Small intestine (tissue), 7 donors: ENCODE measurements at regions not wholly inside any gene's neighbourhood (a gene's known extent, or its start where the extent isn't known, plus 50 kb on each side); places are given as distances from the start of the nearest gene placed in this dataset.

Source experiments
- DNase-seq, 2 donors: peaks; one replicate each; pipeline versions ENCODE4 v3.0.0 to v3.0.0-alpha.2; 2013
- FAIRE-seq: peaks from 2 replicates; lab custom pipeline; 2012; peaks lifted over from hg19 to GRCh38; lab: Jason Lieb, UNC
- H3K27ac ChIP-seq, 3 donors: one replicate each; pipeline ENCODE4 v1.5.1; 2013; ENCODE audit warnings: low read length in 2 of 3, mild to moderate bottlenecking in 2 of 3, control low read depth in 1 of 3, inconsistent platforms in 1 of 3, low read depth in 1 of 3, moderate library complexity in 1 of 3
- H3K27me3 ChIP-seq, 3 donors: one replicate each; pipeline ENCODE4 v1.6.1; 2013; ENCODE audit warnings: low read length in 3 of 3, inconsistent platforms in 1 of 3; ENCODE audit not compliant: control insufficient read depth in 3 of 3, insufficient read depth in 3 of 3
- H3K36me3 ChIP-seq, 3 donors: one replicate each; pipeline ENCODE4 v1.6.1; 2013; ENCODE audit warnings: low read length in 3 of 3, inconsistent platforms in 1 of 3, low read depth in 1 of 3, mild to moderate bottlenecking in 1 of 3, moderate library complexity in 1 of 3; ENCODE audit not compliant: control insufficient read depth in 3 of 3, insufficient read depth in 2 of 3
- H3K4me1 ChIP-seq, 3 donors: one replicate each; pipeline ENCODE4 v1.6.1; 2013; ENCODE audit warnings: low read length in 2 of 3, inconsistent platforms in 1 of 3, low read depth in 1 of 3, mild to moderate bottlenecking in 1 of 3, moderate library complexity in 1 of 3; ENCODE audit not compliant: control insufficient read depth in 3 of 3, insufficient read depth in 2 of 3
- H3K4me3 ChIP-seq, 3 donors: one replicate each; pipeline ENCODE4 v1.5.1; 2013; ENCODE audit warnings: low read length in 3 of 3, control low read depth in 1 of 3, inconsistent platforms in 1 of 3, low read depth in 1 of 3, mild to moderate bottlenecking in 1 of 3, moderate library complexity in 1 of 3
- H3K9me3 ChIP-seq, 2 donors: one replicate each; pipeline ENCODE4 v1.6.1; 2013; ENCODE audit warnings: low read depth in 1 of 2, low read length in 1 of 2; ENCODE audit not compliant: control insufficient read depth in 2 of 2, insufficient read depth in 1 of 2
- WGBS, 3 donors: extraction: QIAGEN DNeasy Blood & Tissue Kit; methylation state at CpG; one replicate each; pipeline ENCODE4 v1.1.7; 2013; 5-methylcytosine and 5-hydroxymethylcytosine counted together
- donor health status: healthy with polysubstance abuse.
- donor health status: control.
- donor health status: control.
- donor health status: Bipolar disorder and iron deficiency.
- donor health status: healthy.

DNA sequence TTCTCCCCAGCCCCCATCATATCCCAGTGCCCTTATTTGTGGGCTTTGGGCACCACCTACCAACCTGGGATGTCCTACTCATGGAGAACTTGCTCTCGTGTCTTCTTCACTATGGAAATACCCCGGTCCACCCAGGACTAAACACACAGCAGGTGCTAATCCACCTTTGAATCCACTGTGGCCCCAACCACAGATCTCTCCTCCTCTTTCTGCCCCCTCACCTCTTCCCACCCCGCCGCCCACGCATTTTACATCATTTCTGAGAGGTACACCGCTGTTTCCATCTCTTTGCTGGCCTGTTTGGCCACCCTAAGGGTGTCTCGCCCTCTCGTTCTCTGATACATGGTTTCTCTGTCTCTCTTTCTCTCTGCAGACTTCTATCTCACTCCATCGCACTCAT, 82.5 kb upstream of the CTNNBL1 start:
- FAIRE-seq (no peak), DNase-seq (no peak)
- WGBS, 3 donors = 74 to 87% (median 80%) methylated on average over 9 of the region's 9 CpGs
- Histone ChIP-seq H3K9me3 (peaks cover 0 to 2% of the 10 kb centered on the region in 2 donors), H3K4me1 (no peaks in the 10 kb centered on the region), H3K27ac (no peak overlapping the region), H3K27me3 (peaks cover 0 to 2% (median 0%) of the 10 kb centered on the region in 3 donors), H3K4me3 (no peak overlapping the region), H3K36me3 (no peaks in the 10 kb centered on the region)

- FAIRE-seq (no peak), DNase-seq (no peak)
- 49 to 60% (median 56%) methylated on average over 14 of the region's 14 CpGs for WGBS, 3 donors
These were observed 82.6 kb upstream of the BLCAP start for GRCh38 chr20:37610203-37610798.

DNA sequence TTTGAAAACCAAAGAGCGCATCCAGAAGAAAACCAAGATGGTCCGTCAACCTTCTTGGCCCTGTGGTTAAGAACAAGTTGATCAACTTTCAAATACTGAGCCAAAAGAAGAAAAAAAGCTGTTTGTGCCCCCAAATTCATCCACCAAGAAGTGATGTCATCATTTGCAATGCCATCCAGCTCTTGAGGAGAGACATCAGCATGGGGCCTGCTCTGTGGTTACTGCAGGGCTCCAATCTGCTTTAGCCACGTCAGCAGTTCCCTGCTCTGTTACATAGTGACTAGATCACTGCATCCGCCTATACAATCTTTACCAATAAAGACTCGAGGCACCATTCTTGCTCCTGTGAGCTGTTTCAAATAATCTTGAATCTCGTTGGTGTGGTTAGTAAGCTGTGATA, 75.0 kb upstream of the BLCAP start:
- Histone ChIP-seq H3K4me3 (no peak overlapping the region), H3K36me3 (no peaks in the 10 kb centered on the region), H3K27ac (no peak overlapping the region), H3K27me3 (peaks cover 3 to 19% (median 11%) of the 10 kb centered on the region in 3 donors), H3K9me3 (no peaks in the 10 kb centered on the region), H3K4me1 (no peaks in the 10 kb centered on the region)
- 72 to 73% (median 72%) methylated on average over 6 of the region's 6 CpGs for WGBS, 3 donors
- no peak for FAIRE-seq
- DNase-seq = no peak

More at GRCh38 chr20:37610203-37610798, 82.6 kb upstream of the BLCAP start:
- Histone ChIP-seq H3K4me3 (no peak overlapping the region), H3K27me3 (peaks cover 0 to 2% (median 0%) of the 10 kb centered on the region in 3 donors), H3K36me3 (no peaks in the 10 kb centered on the region), H3K4me1 (no peaks in the 10 kb centered on the region), H3K27ac (no peak overlapping the region), H3K9me3 (no peaks in the 10 kb centered on the region)

DNA sequence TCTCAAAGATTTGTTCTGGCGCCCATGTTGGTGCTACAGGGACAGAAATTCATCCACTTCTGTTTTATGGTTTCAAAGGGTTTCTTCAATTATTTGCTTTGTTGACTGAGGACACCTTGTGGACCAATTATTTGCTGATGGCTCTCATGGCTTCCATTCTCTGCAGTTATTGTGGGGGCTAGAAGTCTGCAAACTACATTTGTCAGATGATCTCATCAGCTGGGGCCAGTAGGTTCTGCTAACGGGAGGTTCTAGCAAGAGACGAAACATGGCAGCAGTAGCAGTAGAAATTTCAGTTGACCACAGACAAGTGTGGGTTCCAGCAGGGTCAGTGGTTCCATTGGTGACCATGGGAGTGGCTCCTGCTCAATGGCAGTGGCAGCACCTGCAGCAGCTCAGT, 72.8 kb upstream of the BLCAP start:
- no peak for FAIRE-seq
- DNase-seq = no peak
- Histone ChIP-seq H3K9me3 (no peaks in the 10 kb centered on the region), H3K27me3 (peaks cover 3 to 22% (median 9%) of the 10 kb centered on the region in 3 donors), H3K27ac (no peak overlapping the region), H3K4me3 (no peak overlapping the region), H3K4me1 (no peaks in the 10 kb centered on the region), H3K36me3 (no peaks in the 10 kb centered on the region)
- WGBS, 3 donors = 60 to 75% (median 61%) methylated on average over 3 of the region's 3 CpGs

DNA sequence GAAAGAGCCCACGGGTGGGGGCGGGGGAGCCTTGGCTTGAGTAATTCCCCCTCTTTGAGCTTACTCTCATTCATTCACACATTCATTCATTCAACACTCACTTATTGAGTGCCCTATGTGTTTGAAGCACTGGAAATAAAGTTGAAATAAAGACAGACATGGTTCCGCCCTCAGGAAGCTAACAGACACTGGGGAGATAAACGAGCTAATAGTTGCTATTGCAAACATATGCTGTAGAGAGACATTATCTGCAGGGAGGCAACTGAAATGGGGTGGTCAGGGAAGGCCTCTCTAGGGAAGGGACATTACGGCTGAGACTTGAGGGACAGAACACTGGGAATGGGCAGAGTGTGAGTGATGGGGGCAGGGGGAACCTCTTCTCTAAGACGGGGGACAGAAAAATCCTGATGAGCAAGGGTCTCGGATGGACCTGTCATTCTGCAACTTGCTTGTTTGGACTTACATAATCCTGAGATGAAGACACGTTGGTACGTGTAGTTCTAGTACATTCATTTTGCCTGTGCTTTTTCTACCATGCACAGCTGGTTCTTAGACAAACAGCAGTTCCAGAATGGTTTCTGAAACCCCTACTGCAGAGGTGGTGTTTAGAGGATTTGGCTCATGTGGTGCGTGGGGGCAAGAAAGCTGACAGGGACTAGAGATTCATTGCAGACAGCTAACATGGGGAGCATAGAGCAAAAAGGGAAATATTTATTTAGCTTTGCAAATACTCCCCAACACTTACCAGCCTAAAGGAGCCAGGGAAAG, 71.1 kb upstream of the BLCAP start:
- Histone ChIP-seq H3K4me3 (no peak overlapping the region), H3K36me3 (no peaks in the 10 kb centered on the region), H3K27me3 (peaks cover 3 to 22% (median 9%) of the 10 kb centered on the region in 3 donors), H3K9me3 (no peaks in the 10 kb centered on the region), H3K4me1 (peaks cover 0 to 3% (median 0%) of the 10 kb centered on the region in 3 donors), H3K27ac (no peak overlapping the region)
- no peak for DNase-seq
- WGBS, 3 donors = 45 to 56% (median 53%) methylated on average over 10 of the region's 10 CpGs
- FAIRE-seq = no peak

DNA sequence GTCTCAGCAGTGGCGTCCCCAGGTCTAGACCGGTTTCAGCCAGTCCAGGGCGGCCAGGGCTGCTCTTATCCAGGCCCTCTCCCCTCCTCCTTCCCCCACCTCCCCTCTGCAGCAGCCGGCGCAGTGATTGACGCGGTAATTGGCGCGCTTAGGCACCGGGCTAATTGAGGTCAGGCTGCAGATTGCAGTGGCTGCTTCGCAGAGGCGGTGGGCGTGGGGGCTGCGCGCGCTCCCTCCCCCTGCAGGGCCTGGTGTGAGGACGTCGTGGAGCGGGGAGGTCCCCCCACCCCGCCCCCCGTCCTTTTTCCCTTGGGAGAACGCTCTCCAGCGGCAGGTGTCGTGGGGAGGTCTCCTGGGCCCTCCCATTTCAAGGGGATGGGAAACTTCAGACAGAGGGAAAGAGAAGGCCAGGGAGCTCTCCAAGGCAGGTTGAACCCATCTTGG, 70.4 kb upstream of the BLCAP start:
- WGBS, 3 donors = 4 to 14% (median 14%) methylated on average over 20 to 24 of the region's 24 CpGs
- Histone ChIP-seq H3K27me3 (peaks cover 3 to 22% (median 9%) of the 10 kb centered on the region in 3 donors), H3K4me1 (peaks cover 0 to 9% (median 4%) of the 10 kb centered on the region in 3 donors), H3K9me3 (no peaks in the 10 kb centered on the region), H3K36me3 (no peaks in the 10 kb centered on the region), H3K27ac (peak overlapping the region in 1 of 3 donors; percentile 17), H3K4me3 (no peak overlapping the region)
- FAIRE-seq (no peak), DNase-seq (no peak)

GRCh38 chr20:37596890-37597536, 69.3 kb upstream of the BLCAP start:
- H3K9me3 ChIP-seq = no peaks in the 10 kb centered on the region
- DNase-seq (no peak), FAIRE-seq (no peak)
- H3K27ac ChIP-seq = no peak overlapping the region
- no peaks in the 10 kb centered on the region for H3K36me3 ChIP-seq
- 61 to 65% (median 64%) methylated on average over 9 of the region's 9 CpGs for WGBS, 3 donors
- peaks cover 3 to 16% (median 9%) of the 10 kb centered on the region in 3 donors for H3K27me3 ChIP-seq
- no peak overlapping the region for H3K4me3 ChIP-seq
- H3K4me1 ChIP-seq = peaks cover 0 to 9% (median 4%) of the 10 kb centered on the region in 3 donors

DNA sequence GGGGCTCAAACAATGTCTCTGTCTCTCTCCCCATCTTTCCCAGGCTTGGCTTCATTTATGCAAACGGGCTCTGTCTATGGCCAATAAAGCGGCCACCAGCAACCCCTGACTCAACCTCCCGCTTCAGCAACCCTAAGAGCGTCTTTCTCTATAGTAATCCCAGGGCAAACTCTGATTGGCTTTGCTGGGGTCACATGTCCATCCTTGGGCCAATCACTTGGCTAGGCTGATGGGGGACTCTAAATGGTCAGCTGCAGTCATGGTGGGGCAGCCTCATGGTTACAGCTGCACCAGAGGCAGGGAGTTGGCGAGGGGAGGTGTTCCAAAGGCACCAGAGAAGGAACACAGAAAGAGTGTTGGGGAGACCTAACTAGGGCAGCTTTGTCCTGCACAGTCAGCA, 68.5 kb upstream of the BLCAP start:
- peaks cover 0 to 9% (median 4%) of the 10 kb centered on the region in 3 donors for H3K4me1 ChIP-seq
- FAIRE-seq = no peak
- no peaks in the 10 kb centered on the region for H3K36me3 ChIP-seq
- H3K27ac ChIP-seq = no peak overlapping the region
- no peak for DNase-seq
- peaks cover 3 to 16% (median 9%) of the 10 kb centered on the region in 3 donors for H3K27me3 ChIP-seq
- 91 to 95% (median 94%) methylated on average over 5 of the region's 5 CpGs for WGBS, 3 donors
- H3K9me3 ChIP-seq = no peaks in the 10 kb centered on the region
- H3K4me3 ChIP-seq = no peak overlapping the region
